ENCODE measurements at regions not wholly inside any gene's neighbourhood (a gene's known extent, or its start where the extent isn't known, plus 50 kb on each side); places are given as distances from the start of the nearest gene placed in this dataset.
A peak's percentile ranks its signal among the peaks of the same experiment; 100 is the strongest.

- FAIRE-seq = no peak
- TF ChIP-seq, protein P1, sequence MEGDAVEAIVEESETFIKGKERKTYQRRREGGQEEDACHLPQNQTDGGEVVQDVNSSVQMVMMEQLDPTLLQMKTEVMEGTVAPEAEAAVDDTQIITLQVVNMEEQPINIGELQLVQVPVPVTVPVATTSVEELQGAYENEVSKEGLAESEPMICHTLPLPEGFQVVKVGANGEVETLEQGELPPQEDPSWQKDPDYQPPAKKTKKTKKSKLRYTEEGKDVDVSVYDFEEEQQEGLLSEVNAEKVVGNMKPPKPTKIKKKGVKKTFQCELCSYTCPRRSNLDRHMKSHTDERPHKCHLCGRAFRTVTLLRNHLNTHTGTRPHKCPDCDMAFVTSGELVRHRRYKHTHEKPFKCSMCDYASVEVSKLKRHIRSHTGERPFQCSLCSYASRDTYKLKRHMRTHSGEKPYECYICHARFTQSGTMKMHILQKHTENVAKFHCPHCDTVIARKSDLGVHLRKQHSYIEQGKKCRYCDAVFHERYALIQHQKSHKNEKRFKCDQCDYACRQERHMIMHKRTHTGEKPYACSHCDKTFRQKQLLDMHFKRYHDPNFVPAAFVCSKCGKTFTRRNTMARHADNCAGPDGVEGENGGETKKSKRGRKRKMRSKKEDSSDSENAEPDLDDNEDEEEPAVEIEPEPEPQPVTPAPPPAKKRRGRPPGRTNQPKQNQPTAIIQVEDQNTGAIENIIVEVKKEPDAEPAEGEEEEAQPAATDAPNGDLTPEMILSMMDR (IDR thresholded peaks at IDR 0.05; ENCODE audit: borderline replicate concordance, extremely low read depth, insufficient read depth) = no peak
- no peak overlapping the region for H3K4me3 ChIP-seq (ENCODE audit: low read length in 3 of 3)
- no peaks in the 10 kb centered on the region for H3K9me3 ChIP-seq (ENCODE audit: control insufficient read depth in 2 of 3, insufficient read depth in 1 of 3, low read length in 3 of 3)
- H3K4me1 ChIP-seq (ENCODE audit: control insufficient read depth in 2 of 3, insufficient read depth in 2 of 3, low read depth in 1 of 3, low read length in 3 of 3) = no peaks in the 10 kb centered on the region
- DNase-seq = peak in 1 of 5 donors; percentile 34
- H3K9ac ChIP-seq (ENCODE audit: low read length in 3 of 3) = no peak overlapping the region
- no peaks in the 10 kb centered on the region for H3K27me3 ChIP-seq (ENCODE audit: control insufficient read depth, insufficient read depth, low read length)
- intact Hi-C loops (cut with DNase I) = no loop called here
- H3K36me3 ChIP-seq (ENCODE audit: control insufficient read depth in 2 of 3, insufficient read depth in 3 of 3, low read length in 3 of 3) = no peaks in the 10 kb centered on the region
- H3K27ac ChIP-seq (ENCODE audit: low read depth in 2 of 2, low read length in 2 of 2) = no peak overlapping the region
Measured at GRCh38 chr1:208601561-208601960, 357.4 kb upstream of the PLXNA2 start.

DNA sequence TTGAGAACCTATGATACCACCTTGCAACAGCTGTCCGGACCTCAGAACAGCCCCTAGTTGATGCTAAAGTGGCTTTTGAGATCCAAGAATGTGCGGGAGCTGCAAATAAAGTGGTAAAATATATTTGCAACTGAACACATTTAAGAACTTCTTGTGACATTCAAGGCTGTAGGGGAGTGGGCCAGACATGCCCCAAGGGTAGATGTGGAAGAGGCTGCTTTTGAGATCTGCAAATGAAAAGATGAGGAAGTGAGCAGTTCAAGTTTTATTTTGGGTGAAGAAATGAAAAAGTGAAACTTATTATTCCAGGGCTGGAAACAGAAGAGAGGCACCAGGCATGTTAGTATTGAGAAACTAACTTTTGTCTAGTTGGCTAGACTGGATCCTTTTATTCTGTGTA lies 359.5 kb upstream of the PLXNA2 start:
- Histone ChIP-seq H3K36me3 (ENCODE audit: control insufficient read depth in 2 of 3, insufficient read depth in 3 of 3, low read length in 3 of 3) (no peaks in the 10 kb centered on the region), H3K27me3 (ENCODE audit: control insufficient read depth, insufficient read depth, low read length) (no peaks in the 10 kb centered on the region), H3K9ac (ENCODE audit: low read length in 3 of 3) (no peak overlapping the region), H3K4me3 (ENCODE audit: low read length in 3 of 3) (no peak overlapping the region), H3K9me3 (ENCODE audit: control insufficient read depth in 2 of 3, insufficient read depth in 1 of 3, low read length in 3 of 3) (no peaks in the 10 kb centered on the region), H3K27ac (ENCODE audit: low read depth in 2 of 2, low read length in 2 of 2) (no peak overlapping the region), H3K4me1 (ENCODE audit: control insufficient read depth in 2 of 3, insufficient read depth in 2 of 3, low read depth in 1 of 3, low read length in 3 of 3) (no peaks in the 10 kb centered on the region)
- intact Hi-C loops (cut with DNase I) = no loop called here
- DNase-seq (no peak), FAIRE-seq (no peak)
- TF ChIP-seq, protein P1 (IDR thresholded peaks at IDR 0.05; ENCODE audit: borderline replicate concordance, extremely low read depth, insufficient read depth) = no peak

GRCh38 chr1:208604295-208604694 lies 360.1 kb upstream of the PLXNA2 start:
- H3K27ac ChIP-seq (ENCODE audit: low read depth in 2 of 2, low read length in 2 of 2) = no peak overlapping the region
- no peaks in the 10 kb centered on the region for H3K36me3 ChIP-seq (ENCODE audit: control insufficient read depth in 2 of 3, insufficient read depth in 3 of 3, low read length in 3 of 3)
- no peak for DNase-seq
- no peak overlapping the region for H3K9ac ChIP-seq (ENCODE audit: low read length in 3 of 3)
- no peak overlapping the region for H3K4me3 ChIP-seq (ENCODE audit: low read length in 3 of 3)
- intact Hi-C loops (cut with DNase I) = no loop called here
- H3K27me3 ChIP-seq (ENCODE audit: control insufficient read depth, insufficient read depth, low read length) = no peaks in the 10 kb centered on the region
- TF ChIP-seq, protein P1 (IDR thresholded peaks at IDR 0.05; ENCODE audit: borderline replicate concordance, extremely low read depth, insufficient read depth) = no peak
- no peaks in the 10 kb centered on the region for H3K4me1 ChIP-seq (ENCODE audit: control insufficient read depth in 2 of 3, insufficient read depth in 2 of 3, low read depth in 1 of 3, low read length in 3 of 3)
- H3K9me3 ChIP-seq (ENCODE audit: control insufficient read depth in 2 of 3, insufficient read depth in 1 of 3, low read length in 3 of 3) = no peaks in the 10 kb centered on the region
- FAIRE-seq = no peak

GRCh38 chr1:208606959-208607358 lies 362.8 kb upstream of the PLXNA2 start:
- H3K36me3 ChIP-seq (ENCODE audit: control insufficient read depth in 2 of 3, insufficient read depth in 3 of 3, low read length in 3 of 3) = no peaks in the 10 kb centered on the region
- intact Hi-C loops (cut with DNase I) = no loop called here

More at GRCh38 chr1:208606959-208607358, 362.8 kb upstream of the PLXNA2 start:
- H3K4me1 ChIP-seq (ENCODE audit: control insufficient read depth in 2 of 3, insufficient read depth in 2 of 3, low read depth in 1 of 3, low read length in 3 of 3) = no peaks in the 10 kb centered on the region
- no peak overlapping the region for H3K27ac ChIP-seq (ENCODE audit: low read depth in 2 of 2, low read length in 2 of 2)
- no peak overlapping the region for H3K4me3 ChIP-seq (ENCODE audit: low read length in 3 of 3)
- FAIRE-seq (no peak), DNase-seq (no peak)
- H3K27me3 ChIP-seq (ENCODE audit: control insufficient read depth, insufficient read depth, low read length) = no peaks in the 10 kb centered on the region
- H3K9me3 ChIP-seq (ENCODE audit: control insufficient read depth in 2 of 3, insufficient read depth in 1 of 3, low read length in 3 of 3) = no peaks in the 10 kb centered on the region
- TF ChIP-seq, protein P1 (IDR thresholded peaks at IDR 0.05; ENCODE audit: borderline replicate concordance, extremely low read depth, insufficient read depth) = no peak
- H3K9ac ChIP-seq (ENCODE audit: low read length in 3 of 3) = no peak overlapping the region
